ENCODE measurements at regions not wholly inside any gene's neighbourhood (a gene's known extent, or its start where the extent isn't known, plus 50 kb on each side); places are given as distances from the start of the nearest gene placed in this dataset.
A peak's percentile ranks its signal among the peaks of the same experiment; 100 is the strongest.
"Not testable (repeated sequence)": the region's sequence is repeated elsewhere in the genome, so short reads cannot be mapped to it uniquely, and the experiment has no call there.

DNA sequence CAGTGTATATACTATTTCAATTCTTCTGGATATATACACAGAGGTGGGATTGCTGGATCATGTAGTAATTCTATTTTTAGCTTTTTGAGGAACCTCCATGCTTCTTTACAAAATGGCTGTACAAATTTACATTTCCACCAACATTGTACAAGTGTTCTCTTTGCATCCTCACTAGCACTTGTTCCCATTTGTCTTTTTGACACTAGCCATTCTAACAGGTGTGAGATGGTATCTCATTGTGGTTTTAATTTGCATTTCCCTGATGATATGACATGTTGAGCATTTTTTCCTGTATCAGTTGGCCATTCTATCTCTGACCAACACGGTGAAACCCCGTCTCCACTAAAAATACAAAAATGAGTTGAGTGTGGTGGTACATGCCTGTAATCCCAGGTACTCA is 68.1 kb upstream of the PMEPA1 start:
- DNase-seq: no peak

DNA sequence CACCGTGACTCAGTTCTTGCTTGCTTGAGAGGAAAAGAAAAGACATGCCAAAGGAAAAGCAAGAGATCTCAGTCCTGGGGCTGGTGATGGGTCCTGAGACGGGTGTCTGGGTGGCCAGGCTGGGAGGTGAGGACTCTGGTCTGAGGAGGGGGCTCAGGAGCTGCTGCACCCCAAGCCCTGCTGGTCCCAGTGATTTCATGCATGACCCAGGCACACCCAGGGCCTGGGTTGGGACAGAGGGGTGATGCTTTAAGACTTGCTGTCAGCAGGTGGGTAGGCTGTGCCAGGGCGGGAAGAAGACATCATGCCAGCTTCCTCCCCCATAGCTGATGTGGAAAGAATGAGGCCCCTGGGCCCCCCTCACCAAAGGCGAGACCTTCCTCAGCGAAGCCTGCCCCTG is 65.1 kb upstream of the PMEPA1 start:
- DNase-seq: no peak

DNA sequence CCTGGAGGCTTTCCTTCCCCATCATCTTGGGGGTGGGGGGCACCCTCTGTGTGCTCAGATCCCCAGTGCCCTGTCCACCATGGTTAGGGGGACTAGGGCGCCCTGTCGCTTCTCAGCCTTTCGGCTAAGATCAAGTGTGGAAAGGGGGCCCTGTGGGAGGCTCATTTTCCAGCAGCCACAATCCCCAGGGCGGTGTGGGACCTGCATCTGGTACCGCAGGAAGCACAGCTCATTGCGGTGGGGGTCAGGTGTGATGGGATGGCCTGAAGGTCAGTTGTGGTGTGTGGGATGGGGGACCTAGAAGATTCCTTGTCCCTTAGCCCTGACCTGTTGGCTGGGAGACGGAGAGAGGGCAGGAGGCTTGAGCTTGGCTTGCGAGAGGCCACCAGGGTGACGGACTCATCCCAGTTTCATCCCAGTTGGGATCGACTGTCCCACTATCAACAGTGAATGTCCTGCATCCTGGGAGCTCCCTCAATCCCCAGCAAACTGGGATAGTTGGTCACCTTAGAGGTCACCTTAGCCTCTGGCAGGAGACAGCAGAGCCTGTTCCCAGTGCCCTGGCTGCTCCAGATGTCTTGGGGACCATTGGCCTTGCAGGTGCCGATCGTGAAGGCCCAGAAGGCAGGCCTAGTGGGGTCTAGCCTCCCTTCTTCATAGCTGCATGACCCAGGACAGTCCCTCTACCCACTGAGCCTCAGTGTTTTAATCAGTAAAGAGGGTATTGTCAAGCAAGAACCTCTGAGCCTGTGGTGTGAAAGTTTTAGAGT is 64.5 kb upstream of the PMEPA1 start:
- DNase-seq: no peak

DNA sequence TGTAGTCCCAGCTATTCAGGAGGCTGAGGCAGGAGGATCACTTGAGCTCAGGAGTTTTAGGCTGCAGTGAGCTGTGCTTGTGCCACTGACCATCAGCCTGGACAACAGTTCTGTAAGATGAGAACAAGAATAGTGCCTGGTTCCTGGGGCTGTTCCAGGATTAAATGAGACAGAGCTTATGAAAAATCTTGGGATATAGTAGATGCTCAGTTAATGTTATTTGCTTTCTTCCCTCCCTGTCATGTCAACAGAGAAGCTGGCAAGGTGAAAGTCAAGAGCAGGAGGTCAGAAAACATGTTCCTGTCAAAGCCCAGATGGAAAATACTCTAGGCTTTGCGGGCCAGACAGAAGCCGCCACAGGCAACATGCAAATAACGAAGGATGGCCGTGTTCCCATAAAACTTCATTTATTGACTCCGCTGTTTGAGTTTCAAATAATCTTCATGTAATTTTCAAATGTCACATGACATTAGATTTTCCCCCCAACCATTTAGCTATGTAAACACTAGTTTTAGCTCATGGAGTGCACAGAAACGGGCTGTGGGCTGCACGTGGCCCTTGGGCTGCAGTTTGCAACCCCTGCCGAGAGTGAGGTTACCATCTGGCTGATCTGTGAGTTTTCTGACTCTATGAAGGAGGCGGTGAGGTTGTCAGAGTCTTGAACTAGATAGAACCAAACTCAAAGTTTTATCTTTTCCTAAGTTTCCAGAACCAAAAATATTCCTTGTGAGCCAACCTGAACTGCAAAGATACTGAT is 63.4 kb upstream of the PMEPA1 start:
- DNase-seq: no peak

DNA sequence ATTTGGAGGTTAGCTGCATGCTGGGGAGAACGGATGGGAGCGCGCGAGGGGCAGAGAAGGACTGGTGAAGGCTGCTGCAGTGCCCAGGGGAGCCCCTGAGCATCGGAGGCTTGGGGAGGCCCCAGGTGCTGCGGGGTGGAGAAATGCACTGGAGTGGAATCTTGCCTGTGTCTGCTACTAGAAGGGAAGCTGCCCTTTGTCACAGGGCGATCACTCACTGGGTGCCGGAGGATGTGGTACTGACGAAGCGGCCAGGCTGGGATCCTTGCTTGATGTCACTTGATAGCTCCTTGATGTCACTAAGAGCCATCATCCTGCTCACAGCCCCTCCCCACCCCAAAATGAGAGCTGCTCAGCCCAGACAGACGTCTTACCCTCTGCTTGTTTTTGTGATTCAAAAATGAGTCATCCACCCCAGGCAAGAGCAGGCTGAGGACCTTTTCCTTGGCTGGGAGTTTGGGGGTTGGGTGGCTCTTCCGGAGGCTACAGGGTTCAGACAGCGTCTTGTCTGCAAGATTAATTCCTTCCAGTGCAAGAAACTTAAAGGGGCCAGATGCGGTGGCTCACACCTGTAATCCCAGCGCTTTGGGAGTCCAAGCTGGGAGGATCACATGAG is 62.6 kb upstream of the PMEPA1 start:
- peak; percentile 85 for DNase-seq

DNA sequence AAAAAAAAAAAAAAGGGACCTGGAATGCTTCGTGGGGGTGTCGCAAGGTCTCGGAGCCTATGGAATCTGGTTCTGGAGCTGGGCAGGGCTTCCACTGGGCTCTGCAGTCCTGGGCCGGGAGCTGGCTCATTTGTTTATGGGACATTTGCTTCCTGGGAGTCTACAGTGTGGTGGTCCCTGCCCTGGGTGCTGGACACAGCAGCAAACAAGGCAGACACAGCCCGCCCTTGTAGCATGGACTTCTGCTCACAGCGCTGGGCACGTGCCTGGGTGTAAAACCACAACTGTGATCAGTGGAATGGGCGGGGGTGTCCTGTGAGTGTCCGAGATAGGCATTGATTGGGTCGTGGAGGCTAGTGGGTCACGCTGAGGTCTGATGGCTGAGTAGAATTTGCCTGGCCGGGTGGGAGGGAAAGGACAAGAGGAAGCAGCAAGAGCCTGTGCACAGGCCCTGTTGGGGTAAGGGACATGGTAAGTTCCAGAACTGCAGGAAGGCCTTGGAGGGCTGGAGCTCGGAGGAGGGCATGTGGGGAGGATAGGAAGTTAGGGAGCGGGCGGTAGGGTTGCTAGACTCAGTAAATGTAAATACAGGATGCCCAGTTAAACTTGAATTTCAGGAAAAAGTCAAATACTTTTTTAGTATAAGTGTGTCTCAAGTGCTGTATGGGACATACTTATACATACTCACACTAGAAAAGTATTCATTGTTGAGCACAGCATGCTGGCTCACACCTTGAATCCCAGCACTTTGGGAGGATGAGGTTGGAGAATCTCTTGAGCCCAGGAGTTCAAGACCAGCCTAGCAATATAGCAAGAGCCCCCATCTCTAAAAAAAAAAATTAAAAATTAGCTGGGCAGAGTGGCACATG is 61.3 kb upstream of the PMEPA1 start:
- DNase-seq: no peak

DNA sequence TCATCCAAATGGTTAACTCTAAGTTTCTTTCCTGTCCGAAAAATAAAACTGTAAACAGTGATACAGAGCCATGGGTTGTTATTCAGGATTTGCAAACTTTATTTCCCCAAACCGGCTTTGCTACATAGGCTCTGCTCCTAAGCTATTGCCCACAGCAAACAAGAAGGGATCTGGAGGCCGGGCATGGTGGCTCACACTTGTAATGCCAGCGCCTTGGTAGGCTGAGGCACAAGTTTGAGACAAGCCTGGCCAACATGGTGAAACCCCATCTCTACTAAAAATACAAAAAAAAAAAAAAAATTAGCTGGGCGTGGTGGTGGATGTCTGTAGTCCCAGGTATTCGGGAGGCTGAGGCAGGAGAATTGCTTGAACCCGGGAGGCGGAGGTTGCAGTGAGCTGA is 60.6 kb upstream of the PMEPA1 start:
- DNase-seq: not testable (repeated sequence)

DNA sequence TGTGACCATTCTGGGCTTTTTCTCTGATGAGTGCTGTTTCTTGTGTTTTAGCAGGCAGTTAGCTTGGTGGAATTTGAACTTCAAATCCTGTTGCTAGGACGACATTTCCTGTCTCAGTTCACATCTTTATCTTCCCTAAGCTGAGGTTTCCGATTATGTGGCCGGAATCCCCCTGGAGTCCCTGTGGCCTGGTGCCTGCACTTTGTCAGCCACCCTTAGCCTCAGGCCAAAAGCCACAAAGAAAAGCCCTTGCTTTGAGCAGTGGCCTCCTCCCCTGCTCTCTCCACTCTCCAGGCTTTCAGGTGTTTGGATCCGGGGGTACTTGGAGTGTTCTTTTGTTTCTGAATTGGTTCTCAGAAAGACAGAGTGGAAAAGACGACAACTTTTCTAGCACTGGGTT is 59.9 kb upstream of the PMEPA1 start:
- DNase-seq: no peak

DNA sequence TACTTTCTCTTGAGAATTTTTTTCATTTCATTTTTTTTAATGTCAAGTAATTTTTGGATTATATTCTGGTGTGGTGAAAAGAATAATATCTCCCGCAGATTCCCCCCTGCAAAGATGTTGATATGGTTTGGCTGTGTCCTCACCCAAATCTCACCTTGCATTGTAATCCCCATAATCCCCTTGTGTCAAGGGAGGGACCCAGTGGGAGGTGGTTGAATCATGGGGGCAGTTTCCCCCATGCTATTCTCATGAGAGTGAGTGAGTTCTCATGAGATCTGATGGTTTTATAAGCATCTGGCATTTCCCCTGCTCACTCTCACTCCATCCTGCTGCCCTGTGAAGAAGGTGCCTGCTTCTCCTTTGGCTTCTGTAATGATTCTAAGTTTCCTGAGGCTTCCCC is 58.7 kb upstream of the PMEPA1 start:
- DNase-seq: no peak

DNA sequence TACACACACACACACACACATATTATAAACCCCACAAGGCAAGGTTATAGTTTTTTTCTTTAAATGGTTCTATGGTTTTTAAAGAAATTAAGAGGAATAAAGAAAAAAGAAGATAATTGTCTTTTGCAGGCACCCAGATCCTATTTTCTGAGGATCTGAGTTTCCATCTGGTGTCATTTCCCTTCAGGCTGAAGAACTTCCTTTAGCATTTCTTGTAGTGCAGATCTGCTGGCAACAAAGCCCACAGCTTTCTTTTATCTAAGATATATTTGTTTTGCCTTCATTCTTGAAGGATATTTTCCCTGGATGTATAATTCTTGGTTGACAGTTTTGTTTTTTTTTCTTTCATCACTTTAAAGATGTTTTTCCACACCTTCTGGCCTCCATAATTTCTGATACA is 57.6 kb upstream of the PMEPA1 start:
- no peak for DNase-seq

DNA sequence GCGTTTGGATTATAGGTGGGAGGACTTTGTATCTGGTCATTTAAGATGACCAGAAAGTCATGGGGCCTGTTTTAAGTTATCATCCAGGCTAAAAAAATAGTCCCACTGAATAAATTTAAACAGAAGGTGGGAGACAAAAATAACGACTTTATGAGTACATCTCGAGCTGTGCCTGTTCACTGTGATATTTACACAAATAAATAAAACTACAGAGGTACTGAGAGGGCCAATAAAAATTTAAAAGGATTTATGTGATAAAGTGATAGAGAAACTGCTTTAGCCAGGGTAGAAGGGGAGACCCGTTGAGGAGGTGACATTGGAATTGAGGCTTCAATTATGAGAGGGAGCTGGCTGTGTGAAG is 53.4 kb upstream of the PMEPA1 start:
- no peak for DNase-seq

DNA sequence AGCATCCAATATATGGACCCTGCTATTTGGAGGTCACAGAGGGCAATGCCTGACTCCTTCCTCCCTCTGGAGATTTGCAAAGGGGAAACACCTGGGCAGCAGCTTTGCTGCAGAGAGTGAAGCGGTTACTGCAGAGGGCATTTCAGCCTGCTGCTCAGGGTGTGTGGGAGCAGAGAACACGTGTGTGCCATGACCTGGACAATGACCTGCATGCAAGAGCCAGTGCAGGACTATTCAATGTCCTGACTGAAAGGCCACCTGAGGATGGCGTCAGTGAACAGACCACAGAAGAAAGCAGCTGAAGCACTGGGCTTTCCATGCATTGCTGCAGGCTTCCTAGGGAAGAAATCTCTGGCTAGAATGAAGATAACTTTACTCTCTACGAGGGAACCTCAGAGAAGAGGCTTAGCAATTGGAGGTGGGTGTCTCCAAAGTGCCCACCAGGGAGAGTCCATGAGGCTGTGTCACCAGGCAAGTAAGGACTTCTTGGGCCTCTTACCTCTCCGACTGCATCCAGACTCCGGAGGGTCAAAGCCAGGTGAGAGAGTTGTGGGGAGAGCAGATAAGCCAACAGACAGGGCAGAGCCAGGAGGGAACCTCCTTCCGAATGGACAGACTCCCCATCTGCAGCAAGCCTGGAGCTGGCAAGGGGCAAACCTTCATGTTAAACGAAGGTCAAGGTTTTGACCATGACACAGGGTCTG is 52.9 kb upstream of the PMEPA1 start:
- DNase-seq: no peak

DNA sequence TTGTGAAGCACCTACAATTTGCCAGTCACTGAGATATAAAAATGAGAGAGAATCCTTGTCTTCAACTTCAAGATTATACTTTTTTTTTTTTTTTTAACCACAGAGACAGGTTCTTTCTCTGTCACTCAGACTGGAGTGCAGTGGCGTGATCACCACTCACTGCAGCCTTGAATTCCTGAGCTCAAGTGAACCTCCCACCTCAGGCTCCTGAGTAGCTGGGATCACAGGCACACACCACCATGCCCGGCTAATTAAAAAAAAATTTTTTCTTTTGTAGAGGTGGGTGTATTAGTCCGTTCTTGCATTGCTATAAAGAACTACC is 51.6 kb upstream of the PMEPA1 start:
- DNase-seq: no peak

DNA sequence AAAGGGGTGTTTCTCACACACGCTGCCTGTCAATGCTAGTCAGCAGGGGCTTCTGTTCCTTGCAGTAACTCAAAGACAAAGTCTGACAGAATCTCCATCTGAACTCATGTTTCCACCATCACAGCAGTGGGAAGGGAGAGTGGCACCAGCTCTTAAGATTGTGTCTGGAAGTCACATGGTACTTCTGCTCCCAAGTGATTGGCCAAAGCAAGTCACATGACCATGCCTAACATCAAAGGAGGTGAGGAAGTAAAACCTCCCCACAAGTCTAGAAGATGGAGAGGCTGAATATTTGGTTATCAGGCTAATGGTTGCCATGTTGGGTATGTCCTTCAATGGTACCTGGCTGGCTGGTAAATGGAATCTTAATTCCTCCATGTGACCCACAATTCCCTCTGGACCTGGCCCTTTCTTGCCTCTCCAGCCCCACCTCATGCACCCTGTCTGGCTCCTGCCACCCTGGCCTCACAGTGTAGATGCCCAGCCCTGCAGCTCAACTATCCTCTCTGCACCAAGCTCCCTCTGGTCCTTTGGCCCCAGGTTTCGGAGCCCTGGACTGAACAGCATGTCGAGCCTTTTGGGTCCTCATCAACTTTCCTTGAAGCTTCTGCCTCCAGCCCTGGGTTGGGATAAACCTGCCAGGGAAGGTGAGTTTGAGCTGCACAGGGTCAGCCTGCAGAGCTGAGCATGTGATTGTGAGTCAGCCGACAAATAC is 51.0 kb upstream of the PMEPA1 start:
- no peak for DNase-seq

DNA sequence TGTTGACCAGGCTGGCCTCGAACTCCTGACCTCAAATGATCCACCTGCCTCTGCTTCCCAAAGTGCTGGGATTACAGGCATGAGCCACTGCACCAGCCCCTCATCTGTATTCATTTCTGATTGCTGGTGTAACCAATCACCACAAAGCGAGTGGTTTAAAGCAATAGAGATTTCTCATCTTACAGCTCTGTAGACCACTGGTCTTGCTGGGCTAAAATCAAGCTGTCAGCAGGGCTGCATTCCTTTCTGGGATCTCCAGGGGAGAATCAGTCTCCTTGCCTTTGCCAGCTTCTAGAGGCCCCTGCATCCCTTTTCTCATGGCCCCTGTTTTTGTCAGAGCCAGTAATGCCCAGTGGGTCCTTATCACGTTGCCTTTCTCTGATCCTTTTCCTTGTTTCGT is 49.9 kb upstream of the PMEPA1 start:
- no peak for DNase-seq

Measured in fibroblast of skin of right quadriceps (primary cell).